ENCODE measurements at regions not wholly inside any gene's neighbourhood (a gene's known extent, or its start where the extent isn't known, plus 50 kb on each side); places are given as distances from the start of the nearest gene placed in this dataset.
"Not testable (repeated sequence)": the region's sequence is repeated elsewhere in the genome, so short reads cannot be mapped to it uniquely, and the experiment has no call there.

DNA sequence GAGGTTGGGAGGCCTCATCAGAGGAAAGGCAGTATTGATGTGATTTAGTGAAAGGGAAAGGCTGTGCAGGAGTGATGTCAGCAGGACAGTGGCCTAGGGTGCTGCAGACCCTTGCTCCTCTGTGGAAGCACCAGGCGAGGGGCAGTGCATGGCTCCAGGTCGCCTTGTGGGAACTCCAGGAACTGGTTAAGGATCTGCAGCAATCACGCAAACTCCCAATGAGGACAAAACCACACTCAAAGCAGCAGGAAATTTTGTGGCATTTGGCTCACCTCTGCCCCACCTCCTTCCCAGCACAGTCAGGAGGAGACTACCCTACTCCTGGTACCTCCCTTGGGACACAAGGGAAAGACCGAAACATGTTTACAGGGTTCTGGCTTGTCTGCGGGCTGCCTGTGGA is 251.5 kb downstream of the GADD45G start:
- H3K9me3 Mint-ChIP-seq; ATAC-seq (replicated peaks); H3K4me3 Mint-ChIP-seq; H3K36me3 Mint-ChIP-seq (ENCODE audit: insufficient read depth); H3K4me1 Mint-ChIP-seq (ENCODE audit: low read depth in 2 of 2); H3K27ac Mint-ChIP-seq; DNase-seq: not testable (repeated sequence)
- H3K27me3 Mint-ChIP-seq = peaks cover 25 to 55% of the 10 kb centered on the region in 2 donors

DNA sequence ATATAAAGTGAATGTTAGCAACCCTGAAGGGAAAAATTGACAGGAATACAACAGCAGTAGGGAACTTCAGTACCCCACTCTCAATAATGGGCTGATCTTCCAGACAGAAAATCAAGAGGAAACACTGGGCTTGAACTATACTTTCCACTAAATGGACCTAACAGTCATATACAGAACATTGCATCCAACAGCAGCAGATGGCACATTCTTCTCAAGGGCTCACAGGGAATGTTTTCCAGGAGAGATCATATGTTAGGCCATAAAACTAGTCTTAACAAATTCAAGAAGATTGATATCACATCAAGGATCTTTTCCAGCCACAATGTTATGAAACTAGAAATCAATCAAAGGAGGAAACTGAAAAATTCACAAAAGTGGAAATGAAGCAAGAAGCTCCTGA is 252.1 kb downstream of the GADD45G start:
- DNase-seq; H3K27ac Mint-ChIP-seq; H3K9me3 Mint-ChIP-seq; H3K4me1 Mint-ChIP-seq (ENCODE audit: low read depth in 2 of 2); H3K36me3 Mint-ChIP-seq (ENCODE audit: insufficient read depth); ATAC-seq (replicated peaks); H3K4me3 Mint-ChIP-seq: not testable (repeated sequence)
- peaks cover 25 to 57% of the 10 kb centered on the region in 2 donors for H3K27me3 Mint-ChIP-seq

DNA sequence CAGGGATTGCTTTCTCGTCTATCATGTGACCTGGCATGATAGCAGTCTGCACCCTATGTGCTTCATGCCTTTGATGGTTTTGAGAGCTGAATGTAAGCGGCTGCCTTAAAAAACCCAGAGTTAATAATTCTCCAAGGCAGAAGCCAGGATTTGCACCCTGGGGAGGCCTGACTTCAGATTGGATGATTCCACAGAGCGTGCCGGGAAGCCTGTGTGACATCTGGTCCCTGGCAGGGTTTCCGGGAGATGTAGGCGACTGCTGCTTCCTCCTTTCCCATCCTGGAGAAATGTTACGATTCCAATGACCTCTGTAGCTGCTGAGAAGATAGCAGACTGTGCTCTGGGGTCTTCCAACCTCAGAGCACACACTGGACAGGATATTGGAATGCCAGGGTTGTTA is 255.0 kb downstream of the GADD45G start:
- not testable (repeated sequence) for H3K4me3 Mint-ChIP-seq; H3K27ac Mint-ChIP-seq; DNase-seq; H3K9me3 Mint-ChIP-seq; ATAC-seq (replicated peaks); H3K4me1 Mint-ChIP-seq (ENCODE audit: low read depth in 2 of 2); H3K36me3 Mint-ChIP-seq (ENCODE audit: insufficient read depth)
- peaks cover 25 to 51% of the 10 kb centered on the region in 2 donors for H3K27me3 Mint-ChIP-seq

DNA sequence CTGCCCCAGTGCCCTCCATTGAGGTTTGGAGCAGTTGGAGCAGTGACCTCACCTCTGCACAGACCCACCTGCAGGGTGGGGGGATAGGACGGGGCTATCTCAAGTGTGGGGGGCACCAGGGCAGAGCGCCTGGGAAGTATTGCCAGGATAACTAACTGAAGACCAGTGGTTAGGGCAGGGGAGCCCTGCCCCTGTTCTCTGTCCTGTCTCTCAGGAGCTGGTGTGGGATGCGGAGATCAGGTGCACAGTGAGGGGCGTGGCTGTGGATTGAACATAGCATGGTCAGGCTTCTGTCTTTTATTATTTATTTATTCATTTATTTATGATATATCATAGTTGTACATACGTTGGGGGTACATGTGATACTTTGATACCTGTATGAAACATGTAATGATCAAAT is 256.6 kb downstream of the GADD45G start:
- not testable (repeated sequence) for H3K27ac Mint-ChIP-seq; H3K4me1 Mint-ChIP-seq (ENCODE audit: low read depth in 2 of 2); H3K9me3 Mint-ChIP-seq; H3K36me3 Mint-ChIP-seq (ENCODE audit: insufficient read depth); H3K4me3 Mint-ChIP-seq; DNase-seq; ATAC-seq (replicated peaks)
- H3K27me3 Mint-ChIP-seq = peaks cover 25 to 35% of the 10 kb centered on the region in 2 donors

DNA sequence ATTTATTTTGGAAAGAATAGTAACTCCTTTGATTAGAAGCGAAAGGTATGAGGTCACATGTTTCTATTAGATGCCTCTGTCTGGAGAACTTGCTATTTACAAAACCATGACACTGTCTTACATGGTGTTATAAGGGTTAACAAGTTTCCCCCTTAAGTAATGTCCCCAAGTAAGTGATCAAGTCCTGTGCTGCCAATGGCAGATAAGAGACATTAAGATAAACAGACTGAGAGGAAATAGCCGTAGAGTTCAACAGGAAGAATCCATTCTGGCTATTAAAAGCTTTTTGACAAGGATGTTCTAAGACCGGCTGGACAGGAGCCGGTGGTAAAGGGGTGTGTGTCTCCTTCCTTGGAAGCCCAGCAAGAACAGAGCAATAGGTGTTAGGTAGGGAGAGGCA is 257.5 kb downstream of the GADD45G start:
- peaks cover 0 to 4% of the 10 kb centered on the region in 2 donors for H3K4me1 Mint-ChIP-seq (ENCODE audit: low read depth in 2 of 2)

DNA sequence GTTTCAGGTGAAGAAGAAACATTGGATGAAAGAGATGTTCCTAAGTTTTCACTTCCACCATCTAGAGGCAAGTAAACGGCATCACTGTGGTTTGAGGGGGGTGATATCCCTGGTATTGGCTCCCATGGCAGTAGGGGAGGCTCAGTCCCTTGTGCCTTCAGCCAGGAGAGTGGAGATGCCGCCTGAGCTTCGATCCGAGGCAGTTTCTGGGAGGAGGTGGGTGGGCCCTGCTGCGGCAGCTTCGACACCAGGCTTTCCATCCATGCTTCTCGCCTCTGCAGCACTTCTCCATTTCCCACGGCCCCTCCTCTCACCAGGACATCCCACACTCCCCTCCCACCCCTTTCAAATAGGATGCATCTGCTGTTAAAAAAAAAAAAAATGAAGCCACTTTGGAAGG is 258.3 kb downstream of the GADD45G start:
- Mint-ChIP-seq H3K4me1 (ENCODE audit: low read depth in 2 of 2) (peaks cover 0 to 4% of the 10 kb centered on the region in 2 donors), H3K27ac (no peak overlapping the region), H3K36me3 (ENCODE audit: insufficient read depth) (no peaks in the 10 kb centered on the region), H3K9me3 (no peaks in the 10 kb centered on the region), H3K4me3 (no peak overlapping the region), H3K27me3 (peaks cover 25 to 34% of the 10 kb centered on the region in 2 donors)
- DNase-seq = no peak
- no peak for ATAC-seq (replicated peaks)

More for the DNA sequence above, 257.5 kb downstream of the GADD45G start:
- Mint-ChIP-seq H3K9me3 (no peaks in the 10 kb centered on the region), H3K27me3 (peaks cover 25 to 34% of the 10 kb centered on the region in 2 donors), H3K36me3 (ENCODE audit: insufficient read depth) (no peaks in the 10 kb centered on the region), H3K27ac (no peak overlapping the region), H3K4me3 (no peak overlapping the region)
- ATAC-seq (replicated peaks) (no peak), DNase-seq (no peak)

DNA sequence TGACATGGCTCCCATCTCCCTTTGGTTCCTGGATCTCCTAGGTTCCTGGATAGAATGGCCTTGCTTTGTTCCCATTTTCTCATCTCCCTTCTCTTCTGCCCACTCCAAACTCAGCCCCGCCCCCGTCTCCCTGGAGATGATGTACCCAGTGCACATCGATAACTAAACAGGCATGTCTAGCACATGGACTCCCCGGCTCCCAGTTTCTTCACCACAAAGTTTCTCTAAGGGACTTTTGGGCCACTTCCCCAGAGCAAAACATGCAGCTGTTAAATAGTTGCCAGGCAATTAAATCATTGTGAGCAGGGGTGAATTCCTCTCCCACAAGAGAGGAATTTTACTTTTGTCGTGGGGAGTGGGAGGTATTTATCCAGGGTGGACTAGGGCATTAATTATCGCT is 259.0 kb downstream of the GADD45G start:
- H3K4me3 Mint-ChIP-seq = no peak overlapping the region
- no peak for ATAC-seq (replicated peaks)
- no peaks in the 10 kb centered on the region for H3K9me3 Mint-ChIP-seq

DNA sequence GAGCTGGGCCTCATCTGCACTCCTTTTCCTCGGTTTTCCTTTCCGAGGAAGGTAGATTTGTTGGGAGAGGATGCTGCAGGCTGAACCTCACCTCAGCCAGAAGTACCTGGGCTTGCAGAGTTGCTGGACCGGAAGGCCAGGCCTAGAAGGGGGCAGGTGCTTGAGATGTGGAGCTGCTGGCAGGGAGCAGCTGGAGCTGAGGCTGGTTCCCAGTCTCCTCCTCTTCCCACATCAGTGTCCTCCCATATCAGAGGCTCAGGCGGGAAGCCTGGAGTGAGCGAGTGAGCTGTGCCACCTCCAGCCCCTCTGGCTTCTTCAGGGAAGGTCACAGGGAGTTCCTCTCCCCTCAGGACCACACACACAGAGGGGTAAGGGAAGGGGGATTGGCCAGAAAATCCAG is 259.4 kb downstream of the GADD45G start:
- no peaks in the 10 kb centered on the region for H3K9me3 Mint-ChIP-seq
- H3K36me3 Mint-ChIP-seq (ENCODE audit: insufficient read depth) = no peaks in the 10 kb centered on the region
- no peak for DNase-seq
- ATAC-seq (replicated peaks) = no peak
- H3K4me1 Mint-ChIP-seq (ENCODE audit: low read depth in 2 of 2) = no peaks in the 10 kb centered on the region
- no peak overlapping the region for H3K4me3 Mint-ChIP-seq
- H3K27ac Mint-ChIP-seq = no peak overlapping the region
- peaks cover 14 to 24% of the 10 kb centered on the region in 2 donors for H3K27me3 Mint-ChIP-seq

More for the DNA sequence above, 259.0 kb downstream of the GADD45G start:
- no peak for DNase-seq
- Mint-ChIP-seq H3K27me3 (peaks cover 18 to 28% of the 10 kb centered on the region in 2 donors), H3K27ac (no peak overlapping the region), H3K36me3 (ENCODE audit: insufficient read depth) (no peaks in the 10 kb centered on the region), H3K4me1 (ENCODE audit: low read depth in 2 of 2) (peaks cover 0 to 1% of the 10 kb centered on the region in 2 donors)

DNA sequence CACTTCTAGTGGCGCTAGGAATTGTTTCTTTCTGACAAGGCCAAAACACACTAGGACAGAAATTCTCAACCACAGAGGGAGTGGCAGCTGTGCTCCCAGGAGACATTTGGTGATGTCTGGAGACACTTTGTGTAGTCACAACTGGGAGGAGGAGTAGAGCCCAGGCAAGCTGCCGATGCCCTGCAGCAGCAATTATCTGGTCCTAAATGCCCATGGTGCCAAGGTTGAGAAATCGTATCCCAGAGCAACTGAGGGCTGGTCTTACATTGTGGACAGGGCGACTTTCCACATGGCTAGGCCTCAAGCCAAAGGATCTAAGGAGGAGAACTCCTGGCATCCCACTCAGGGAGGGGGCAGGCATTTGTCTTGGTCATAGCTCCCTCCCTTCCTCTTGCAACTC is 259.9 kb downstream of the GADD45G start:
- Mint-ChIP-seq H3K27ac (no peak overlapping the region), H3K27me3 (peaks cover 13 to 19% of the 10 kb centered on the region in 2 donors), H3K4me3 (no peak overlapping the region), H3K36me3 (ENCODE audit: insufficient read depth) (no peaks in the 10 kb centered on the region), H3K4me1 (ENCODE audit: low read depth in 2 of 2) (no peaks in the 10 kb centered on the region), H3K9me3 (no peaks in the 10 kb centered on the region)
- ATAC-seq (replicated peaks) = no peak
- DNase-seq = no peak

DNA sequence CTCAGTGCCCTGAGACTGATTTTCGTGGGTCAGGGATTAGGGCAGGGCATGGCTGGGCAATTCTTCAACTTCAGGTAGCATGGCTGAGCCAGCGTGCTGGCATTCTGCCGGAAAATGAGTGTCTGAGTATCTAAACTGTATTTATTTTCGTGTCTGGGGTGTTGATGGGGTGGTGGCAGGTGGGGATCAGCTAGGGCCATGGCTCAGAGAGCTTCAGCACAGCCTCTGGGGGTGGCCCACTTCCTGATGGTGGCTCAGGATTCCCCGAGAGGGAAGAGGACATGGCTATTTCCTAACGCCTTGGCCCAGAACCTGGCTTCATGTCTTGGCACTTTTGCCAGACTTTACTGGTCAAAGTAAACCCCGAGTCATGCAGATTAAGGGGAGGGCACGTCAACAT is 260.5 kb downstream of the GADD45G start:
- Mint-ChIP-seq H3K27ac (no peak overlapping the region), H3K9me3 (no peaks in the 10 kb centered on the region), H3K27me3 (peaks cover 10 to 13% of the 10 kb centered on the region in 2 donors), H3K36me3 (ENCODE audit: insufficient read depth) (no peaks in the 10 kb centered on the region), H3K4me3 (no peak overlapping the region), H3K4me1 (ENCODE audit: low read depth in 2 of 2) (no peaks in the 10 kb centered on the region)
- DNase-seq (no peak), ATAC-seq (replicated peaks) (no peak)

DNA sequence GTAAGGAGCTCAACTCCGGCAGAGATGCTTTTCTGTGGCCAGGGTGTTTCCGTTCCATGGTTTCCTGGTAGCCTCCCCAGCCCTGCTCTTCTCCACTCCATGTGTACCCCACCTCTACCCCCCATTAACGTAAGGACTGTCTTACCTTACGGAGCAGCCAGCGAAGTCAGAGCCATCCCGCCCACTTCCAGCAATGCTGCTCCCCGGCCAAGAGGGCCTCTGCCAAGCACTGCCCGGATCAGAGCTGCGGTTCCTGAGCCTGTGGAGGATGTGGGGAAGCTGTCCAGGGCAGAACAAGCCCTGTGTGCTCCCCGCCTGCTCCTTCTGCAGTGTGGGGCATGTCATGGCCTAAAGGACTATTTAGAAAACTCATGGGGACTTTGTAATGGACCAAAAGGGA is 261.2 kb downstream of the GADD45G start:
- peak overlapping the region in 1 of 2 donors; percentile 81 for H3K27ac Mint-ChIP-seq
- DNase-seq (no peak), ATAC-seq (replicated peaks) (no peak)
- H3K4me1 Mint-ChIP-seq (ENCODE audit: low read depth in 2 of 2) = no peaks in the 10 kb centered on the region
- peaks cover 4 to 7% of the 10 kb centered on the region in 2 donors for H3K27me3 Mint-ChIP-seq
- H3K36me3 Mint-ChIP-seq (ENCODE audit: insufficient read depth) = no peaks in the 10 kb centered on the region
- H3K4me3 Mint-ChIP-seq = no peak overlapping the region
- H3K9me3 Mint-ChIP-seq = no peaks in the 10 kb centered on the region

DNA sequence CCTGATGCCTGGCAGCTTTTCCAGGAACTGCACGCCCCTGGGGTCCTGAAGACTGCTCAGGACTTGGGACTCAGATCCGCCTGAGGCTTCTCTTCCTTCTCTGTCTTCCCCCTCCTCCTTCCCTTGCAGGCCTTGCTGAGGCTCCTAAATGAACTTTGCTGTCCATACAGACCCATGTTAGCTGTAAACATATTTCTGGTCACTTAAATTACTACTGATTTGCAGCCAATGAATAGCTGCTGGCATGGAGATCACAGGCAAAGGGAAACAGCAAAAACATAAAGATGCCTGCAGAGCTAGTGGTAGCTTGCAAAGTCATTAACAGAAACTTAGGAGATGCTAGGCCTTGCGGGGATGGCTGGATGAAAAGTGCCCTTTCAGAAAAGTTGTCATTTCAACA is 261.9 kb downstream of the GADD45G start:
- no peaks in the 10 kb centered on the region for H3K9me3 Mint-ChIP-seq
- ATAC-seq (replicated peaks) (no peak), DNase-seq (no peak)
- H3K27ac Mint-ChIP-seq = no peak overlapping the region
- no peaks in the 10 kb centered on the region for H3K36me3 Mint-ChIP-seq (ENCODE audit: insufficient read depth)
- H3K4me1 Mint-ChIP-seq (ENCODE audit: low read depth in 2 of 2) = no peaks in the 10 kb centered on the region
- H3K4me3 Mint-ChIP-seq = no peak overlapping the region
- H3K27me3 Mint-ChIP-seq = no peaks in the 10 kb centered on the region

DNA sequence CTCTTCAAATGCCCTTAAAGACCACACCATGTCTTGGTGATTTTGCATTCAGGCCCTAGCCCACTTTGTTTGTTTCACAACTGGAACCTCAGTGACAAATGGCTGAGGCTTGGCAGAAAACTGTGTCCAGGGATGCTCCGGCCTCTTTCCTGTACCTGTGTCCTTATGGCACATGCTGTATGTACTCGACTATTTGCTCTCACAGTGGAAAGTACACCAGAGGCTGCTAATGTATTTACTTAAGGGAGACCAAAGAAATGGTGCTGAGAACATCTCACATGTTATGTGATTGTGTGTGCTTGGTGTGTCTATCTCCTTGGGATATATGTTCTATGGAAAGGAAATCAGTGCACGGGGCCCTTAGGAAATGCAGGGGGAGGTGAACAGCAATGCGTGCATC is 263.3 kb downstream of the GADD45G start:
- ATAC-seq (replicated peaks) (no peak), DNase-seq (no peak)
- Mint-ChIP-seq H3K27me3 (no peaks in the 10 kb centered on the region), H3K27ac (no peak overlapping the region), H3K4me1 (ENCODE audit: low read depth in 2 of 2) (no peaks in the 10 kb centered on the region), H3K36me3 (ENCODE audit: insufficient read depth) (no peaks in the 10 kb centered on the region), H3K4me3 (no peak overlapping the region), H3K9me3 (no peaks in the 10 kb centered on the region)

DNA sequence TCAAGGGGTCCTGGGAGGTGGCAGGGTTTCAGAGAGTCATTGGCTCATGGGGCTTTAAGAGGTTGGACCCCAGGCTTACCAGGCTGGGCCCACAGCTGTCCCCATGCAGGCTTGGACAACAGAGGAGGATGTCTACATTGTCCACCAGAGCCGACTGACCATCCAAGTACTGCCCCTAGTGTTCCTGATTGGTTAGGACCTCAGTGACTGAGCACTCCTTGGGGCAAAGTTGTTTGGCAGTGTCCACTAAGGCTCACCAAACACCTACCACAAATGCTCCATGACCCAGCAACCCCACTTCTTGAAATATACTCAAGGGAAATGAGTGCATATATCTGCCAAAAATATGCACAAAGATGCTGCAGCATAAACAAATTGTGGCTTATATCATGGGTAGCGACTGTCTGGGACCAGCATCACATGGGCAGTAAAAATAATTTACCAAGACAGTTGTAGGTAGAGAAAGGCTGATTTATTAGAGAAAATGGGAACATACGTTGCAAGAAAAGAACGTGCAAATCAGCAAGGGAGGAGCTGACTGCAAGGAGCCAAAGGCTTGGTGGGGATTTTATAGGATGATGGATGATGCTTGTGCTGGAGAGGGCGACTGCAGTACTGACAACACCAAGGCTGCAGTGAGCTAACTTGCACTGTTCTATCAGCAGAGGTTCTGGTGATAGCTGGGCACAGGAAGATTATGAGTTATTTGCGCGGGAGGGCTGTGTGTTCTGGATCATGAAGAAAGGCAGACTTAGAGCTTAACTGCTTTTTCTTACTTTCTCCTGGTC is 265.2 kb downstream of the GADD45G start:
- ATAC-seq (replicated peaks) (no peak), DNase-seq (no peak)
- no peak overlapping the region for H3K27ac Mint-ChIP-seq
- no peaks in the 10 kb centered on the region for H3K9me3 Mint-ChIP-seq
- no peaks in the 10 kb centered on the region for H3K36me3 Mint-ChIP-seq (ENCODE audit: insufficient read depth)
- H3K4me1 Mint-ChIP-seq (ENCODE audit: low read depth in 2 of 2) = no peaks in the 10 kb centered on the region
- H3K27me3 Mint-ChIP-seq = no peaks in the 10 kb centered on the region
- H3K4me3 Mint-ChIP-seq = no peak overlapping the region
